Mammary epithelial cell (primary cell): ENCODE measurements at regions not wholly inside any gene's neighbourhood (a gene's known extent, or its start where the extent isn't known, plus 50 kb on each side); places are given as distances from the start of the nearest gene placed in this dataset.

Experiments
- EZH2 ChIP-seq: IDR thresholded peaks from 2 replicates; pipeline ENCODE4 v1.6.1; 2012; ENCODE audit warnings: low read length, inconsistent platforms, borderline replicate concordance
- TF ChIP-seq, protein P1 (sequence below), 2 donors: IDR thresholded peaks in 1 of 2; conservative IDR thresholded peaks in 1 of 2; 2 replicates each; pipeline ENCODE4 v1.5.1; 2011 to 2012; ENCODE audit warnings: inconsistent platforms in 2 of 2, low read length in 2 of 2, mild to moderate bottlenecking in 2 of 2, control low read depth in 1 of 2, low read depth in 1 of 2; ENCODE audit not compliant: insufficient read depth in 1 of 2; ENCODE audit errors: extremely low read depth in 1 of 2

DNA sequence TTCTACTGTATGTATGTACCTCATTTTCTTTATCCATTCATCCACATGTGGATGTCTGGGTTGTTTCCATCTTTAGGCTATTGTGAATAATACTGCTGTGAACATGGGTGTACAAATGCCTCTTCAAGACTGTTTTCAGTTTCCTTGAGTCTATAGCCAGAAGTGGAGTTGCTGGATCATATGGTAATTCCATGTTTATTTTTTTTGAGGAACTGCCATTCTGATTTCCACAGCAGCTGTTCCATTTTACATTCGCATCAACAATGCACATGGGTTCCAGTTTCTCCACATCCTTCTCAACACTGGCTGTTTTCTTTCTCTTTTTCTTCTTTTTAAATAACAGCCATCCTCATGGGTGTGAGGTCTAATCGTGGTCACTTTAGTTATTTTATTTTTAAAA is 69.9 kb upstream of the CTBP2 start:
- TF ChIP-seq, protein P1, sequence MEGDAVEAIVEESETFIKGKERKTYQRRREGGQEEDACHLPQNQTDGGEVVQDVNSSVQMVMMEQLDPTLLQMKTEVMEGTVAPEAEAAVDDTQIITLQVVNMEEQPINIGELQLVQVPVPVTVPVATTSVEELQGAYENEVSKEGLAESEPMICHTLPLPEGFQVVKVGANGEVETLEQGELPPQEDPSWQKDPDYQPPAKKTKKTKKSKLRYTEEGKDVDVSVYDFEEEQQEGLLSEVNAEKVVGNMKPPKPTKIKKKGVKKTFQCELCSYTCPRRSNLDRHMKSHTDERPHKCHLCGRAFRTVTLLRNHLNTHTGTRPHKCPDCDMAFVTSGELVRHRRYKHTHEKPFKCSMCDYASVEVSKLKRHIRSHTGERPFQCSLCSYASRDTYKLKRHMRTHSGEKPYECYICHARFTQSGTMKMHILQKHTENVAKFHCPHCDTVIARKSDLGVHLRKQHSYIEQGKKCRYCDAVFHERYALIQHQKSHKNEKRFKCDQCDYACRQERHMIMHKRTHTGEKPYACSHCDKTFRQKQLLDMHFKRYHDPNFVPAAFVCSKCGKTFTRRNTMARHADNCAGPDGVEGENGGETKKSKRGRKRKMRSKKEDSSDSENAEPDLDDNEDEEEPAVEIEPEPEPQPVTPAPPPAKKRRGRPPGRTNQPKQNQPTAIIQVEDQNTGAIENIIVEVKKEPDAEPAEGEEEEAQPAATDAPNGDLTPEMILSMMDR (conservative IDR thresholded peaks at IDR 0.05 in 1 of 2, IDR thresholded peaks at IDR 0.05 in 1 of 2; ENCODE audit: extremely low read depth in 1 of 2, insufficient read depth in 1 of 2, low read depth in 1 of 2, low read length in 2 of 2) = no peak
- no peak for TF ChIP-seq EZH2
